GM21723 (cell line): ENCODE measurements at regions not wholly inside any gene's neighbourhood (a gene's known extent, or its start where the extent isn't known, plus 50 kb on each side); places are given as distances from the start of the nearest gene placed in this dataset.
"Not testable (repeated sequence)": the region's sequence is repeated elsewhere in the genome, so short reads cannot be mapped to it uniquely, and the experiment has no call there.

Experiments used
- ATAC-seq: cut with Tn5 transposase; IDR thresholded peaks from one replicate; pipeline ENCODE4 v1.9.1; 2021; ENCODE audit warnings: mild to moderate bottlenecking, moderate library complexity; ENCODE audit not compliant: unreplicated experiment

DNA sequence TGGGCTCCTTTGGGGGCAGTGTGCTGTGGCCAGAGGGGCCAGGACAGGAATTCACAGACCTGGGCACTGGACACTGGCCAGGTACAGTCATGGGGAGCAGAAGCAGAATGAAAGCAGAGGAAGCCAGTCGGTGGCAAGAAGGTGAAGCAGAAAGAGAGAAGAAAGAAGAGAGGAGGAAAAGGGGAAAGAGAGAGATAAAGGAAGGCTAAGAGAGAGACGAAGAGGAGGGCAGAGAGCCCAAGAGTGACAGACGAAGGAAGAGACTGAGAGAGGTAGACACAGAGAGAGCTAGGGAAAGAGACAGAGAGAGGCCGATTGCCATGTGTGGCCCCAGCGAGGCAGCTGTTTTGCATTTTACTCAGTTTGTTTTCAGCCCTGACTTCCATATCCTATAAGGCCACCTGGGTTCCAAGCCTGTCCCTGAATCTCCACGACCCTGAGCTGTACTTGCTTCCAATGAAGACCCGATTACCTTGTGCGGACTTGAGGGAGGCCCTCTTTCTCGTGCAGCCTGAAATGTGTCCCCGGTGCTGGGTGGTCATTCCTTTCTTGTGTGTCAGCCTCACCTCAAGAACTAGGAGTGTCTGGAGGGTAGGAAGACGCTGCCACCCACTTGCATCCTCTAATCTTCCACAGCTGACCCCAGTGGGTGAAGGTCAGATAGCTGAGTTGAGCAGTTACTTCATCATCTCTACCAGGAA, 73.9 kb downstream of the LSM3 start:
- ATAC-seq, result no peak

DNA sequence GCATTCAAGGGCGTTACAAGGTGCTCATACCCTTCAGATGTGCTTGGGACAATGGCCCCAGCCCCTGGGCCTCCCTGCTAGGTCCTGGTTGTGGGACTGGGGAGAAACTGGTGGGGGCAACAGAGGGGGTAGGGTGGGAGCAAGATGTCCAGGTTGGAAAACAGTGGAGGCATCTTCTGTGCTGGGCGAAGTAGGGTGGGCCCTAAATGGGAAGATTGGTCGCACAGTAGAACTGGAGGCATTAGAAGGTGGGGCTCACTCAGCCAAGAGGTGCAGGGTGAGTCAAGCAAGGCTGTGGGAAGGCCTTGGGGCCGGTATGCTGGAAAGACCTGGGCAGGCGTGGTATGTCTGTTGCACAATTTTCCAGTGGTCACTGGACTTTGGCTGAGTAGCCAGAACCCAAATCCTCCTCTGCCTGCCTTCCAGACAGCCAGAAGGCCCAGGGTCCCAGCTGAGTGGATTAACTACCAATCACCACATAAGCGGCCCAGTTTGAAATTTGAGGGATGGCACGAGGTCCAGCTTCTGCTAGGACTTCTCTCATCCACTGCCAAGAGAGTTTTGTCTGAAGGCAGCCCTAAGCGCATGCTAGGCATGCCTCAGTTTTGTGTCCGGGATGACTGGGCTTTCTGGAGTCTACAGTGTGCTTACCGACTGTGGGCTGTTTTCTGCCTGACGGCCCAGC, 74.5 kb downstream of the LSM3 start:
- no peak for ATAC-seq

DNA sequence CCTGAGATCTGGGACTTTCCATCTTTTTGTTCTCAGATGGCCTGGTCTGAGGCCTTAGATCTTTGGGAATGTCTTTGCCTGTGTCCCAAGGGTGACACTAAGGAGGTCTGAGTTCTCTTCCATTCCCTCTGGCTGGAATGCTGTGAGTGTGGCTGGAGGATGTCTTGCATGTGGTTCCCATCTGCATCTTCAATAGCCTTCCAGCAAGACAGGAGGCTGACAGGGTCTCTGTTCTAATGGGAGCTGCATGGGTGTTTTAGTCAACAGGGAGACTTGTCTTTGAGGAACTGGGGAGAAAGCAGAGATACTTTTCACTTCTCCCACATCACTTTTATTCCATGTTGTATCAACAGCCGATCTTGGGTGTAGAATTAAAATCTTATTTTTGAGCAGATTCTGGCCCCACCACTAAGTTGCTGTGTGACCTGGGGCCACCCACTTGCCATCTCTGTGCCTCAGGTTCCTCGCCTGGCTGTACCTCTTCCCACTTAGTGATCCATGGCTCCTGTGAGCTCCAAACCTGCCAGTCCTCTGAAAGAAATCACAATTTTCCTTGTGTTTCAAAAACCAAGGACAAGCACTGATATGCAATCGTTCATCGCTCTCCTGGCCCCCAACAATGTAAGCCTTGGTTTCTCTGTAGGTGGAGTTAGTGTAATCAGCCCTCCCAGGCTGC, 75.2 kb downstream of the LSM3 start:
- no peak for ATAC-seq

DNA sequence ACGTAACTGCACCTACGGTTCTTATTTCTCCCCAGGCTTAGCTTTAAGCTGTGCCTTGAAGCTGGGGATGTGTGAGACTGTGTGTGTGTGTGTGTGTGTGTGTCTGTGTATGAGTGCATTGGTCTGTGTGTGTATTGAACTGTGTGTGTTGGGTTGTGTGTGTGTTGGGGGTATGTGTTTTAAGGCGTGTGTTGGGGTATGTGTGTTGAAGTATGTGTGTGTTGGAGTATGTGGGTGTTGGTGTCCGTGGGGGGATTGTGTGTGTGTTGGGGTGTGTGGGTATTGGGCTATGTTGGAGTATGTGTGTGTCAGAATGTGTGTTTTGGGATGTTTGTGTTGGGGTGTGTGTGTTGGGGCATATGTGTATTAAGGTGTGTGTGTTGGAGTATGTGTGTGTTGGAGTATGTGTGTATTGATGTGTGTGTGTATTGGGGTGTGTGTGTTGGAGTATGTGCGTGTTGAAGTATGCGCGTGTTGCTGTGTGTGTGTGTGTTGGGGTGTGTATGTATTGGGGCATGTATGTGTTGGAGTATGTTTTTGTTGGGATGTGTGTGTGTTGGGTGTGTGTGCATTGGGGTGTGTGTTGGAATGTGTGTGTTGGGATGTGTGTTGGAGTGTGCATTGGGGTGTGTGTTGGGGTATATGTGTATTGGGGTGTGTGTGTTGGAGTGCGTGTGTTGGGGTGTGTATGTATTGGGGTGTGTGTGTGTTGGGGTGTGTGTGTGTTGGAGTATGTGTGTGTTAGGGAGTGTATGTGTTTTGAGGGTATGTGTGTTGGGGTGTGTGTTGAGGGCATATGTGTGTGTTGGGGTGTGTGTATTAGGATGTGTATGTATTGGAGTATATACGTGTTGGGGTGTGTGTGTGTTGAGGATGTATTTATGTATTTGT, 76.4 kb downstream of the LSM3 start:
- ATAC-seq, result no peak

DNA sequence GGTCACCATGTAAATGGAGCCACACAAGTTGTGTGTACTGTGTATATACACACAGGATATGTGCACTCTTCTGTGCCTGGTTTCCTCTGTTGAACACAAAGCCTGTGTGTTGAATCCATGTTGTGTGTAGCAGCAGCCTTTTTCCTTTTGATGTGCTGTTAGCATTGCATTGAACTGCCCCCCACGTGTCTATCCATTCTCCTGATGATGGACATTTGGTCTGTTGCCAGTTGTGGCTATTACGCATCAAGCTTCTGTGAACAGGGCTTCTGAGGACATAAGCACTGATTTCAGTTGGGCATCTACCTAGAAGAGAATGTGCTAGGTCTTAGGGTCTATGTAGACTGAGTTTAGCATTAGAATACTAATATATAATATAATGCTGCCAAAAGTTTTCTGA, 77.4 kb downstream of the LSM3 start:
- no peak for ATAC-seq

DNA sequence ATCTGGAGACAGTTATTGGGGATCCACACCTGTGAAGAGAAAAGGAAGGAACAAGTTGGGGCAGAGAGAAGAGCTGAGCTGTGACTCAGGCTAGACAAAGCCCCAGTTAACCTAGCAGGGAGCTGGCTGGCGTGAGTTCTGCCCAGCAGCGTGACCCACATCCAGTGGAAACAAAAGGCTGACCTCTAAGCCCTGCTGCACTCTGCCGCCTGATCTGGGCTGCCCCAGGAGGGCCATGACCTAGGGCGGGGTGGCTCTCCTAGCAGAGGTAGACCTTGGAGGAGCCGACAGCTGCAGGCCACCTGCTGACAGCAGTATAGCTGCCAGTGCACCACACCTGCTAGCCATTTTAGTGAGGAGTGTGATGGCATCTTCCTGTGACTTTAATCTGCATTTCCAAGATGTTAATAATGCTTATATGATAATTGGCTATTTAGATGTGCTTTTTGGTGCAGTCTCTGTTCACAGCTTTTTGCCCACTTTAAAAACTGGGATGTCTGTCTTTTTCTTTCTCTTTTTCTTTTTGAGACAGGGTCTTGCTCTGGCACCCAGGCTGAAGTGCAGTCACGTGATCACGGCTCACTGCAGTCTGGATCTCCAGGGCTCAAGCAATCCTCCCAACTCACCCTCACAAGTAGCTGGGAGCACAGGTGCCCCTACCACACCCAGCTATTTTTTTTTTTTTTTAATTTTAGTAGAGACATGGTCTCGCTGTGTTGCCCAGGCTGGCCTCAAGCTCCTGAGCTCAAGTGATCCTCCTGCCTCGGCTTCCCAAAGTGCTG, 78.1 kb downstream of the LSM3 start:
- ATAC-seq, result no peak

DNA sequence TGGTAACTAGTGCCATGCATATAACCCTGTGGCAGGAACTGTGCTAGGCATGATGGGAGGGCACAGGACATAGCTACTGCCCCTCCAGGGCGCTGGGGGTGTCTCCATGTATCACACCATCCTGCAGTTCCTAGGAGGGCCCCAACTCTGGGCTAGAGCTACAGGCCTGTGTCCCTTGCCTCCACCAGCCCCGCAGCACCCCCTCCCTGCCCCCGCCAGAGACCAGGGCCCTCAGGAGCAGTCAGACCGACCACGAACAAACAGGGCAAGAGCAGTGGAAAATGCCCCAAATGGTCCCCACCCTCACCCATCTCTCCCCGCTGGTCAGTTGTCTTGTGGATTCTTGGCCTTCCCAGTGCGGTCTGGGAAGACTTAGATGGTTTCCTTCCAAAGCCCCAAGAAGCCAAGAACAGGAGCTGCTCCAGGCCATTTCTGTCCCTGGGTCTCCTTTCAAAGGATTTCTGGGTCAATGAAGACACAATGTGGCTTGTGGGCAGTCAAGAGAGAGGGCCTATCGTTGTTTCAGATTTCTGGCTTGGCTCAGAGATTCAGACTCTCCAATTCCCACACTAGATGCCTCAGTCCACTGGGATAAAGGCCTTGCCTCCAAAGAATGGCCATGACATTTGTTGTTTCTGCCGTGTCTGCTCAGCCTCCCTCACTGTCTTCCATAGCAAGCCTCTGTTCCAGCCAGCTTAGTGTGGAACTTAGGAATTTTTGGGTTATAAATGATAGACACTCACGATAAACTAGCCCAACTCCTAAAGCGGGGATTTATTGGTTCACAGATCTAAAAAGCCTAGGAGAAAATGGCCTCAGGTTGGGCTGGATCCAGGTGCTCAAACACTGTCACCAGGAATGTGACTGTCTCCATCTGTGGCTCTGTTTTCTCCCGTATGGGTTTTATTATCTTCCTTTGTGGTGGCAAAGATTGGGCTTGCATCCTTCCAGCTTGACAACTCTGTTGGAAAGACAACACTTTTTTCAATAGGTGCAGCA, 80.6 kb downstream of the LSM3 start:
- no peak for ATAC-seq

DNA sequence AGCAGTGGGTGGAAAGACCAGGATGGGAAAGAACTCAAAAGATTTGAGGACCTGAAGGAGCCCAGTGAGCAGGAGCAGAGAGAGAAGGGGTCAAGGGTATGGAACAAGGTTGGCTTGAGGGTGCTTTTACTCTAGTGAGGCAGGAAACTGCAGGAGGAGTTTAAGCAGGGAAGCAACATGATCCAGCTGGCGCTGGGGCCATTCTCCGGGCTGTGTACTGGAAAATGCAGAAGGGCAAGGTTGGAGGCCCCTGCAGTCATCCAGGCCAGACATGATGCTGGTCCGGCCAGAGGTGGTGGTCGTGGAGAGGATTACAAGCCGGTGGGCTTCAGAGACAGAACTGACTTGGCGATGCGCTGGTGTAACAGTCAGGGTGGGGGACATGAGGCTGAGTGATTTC, 81.8 kb downstream of the LSM3 start:
- ATAC-seq, result no peak

DNA sequence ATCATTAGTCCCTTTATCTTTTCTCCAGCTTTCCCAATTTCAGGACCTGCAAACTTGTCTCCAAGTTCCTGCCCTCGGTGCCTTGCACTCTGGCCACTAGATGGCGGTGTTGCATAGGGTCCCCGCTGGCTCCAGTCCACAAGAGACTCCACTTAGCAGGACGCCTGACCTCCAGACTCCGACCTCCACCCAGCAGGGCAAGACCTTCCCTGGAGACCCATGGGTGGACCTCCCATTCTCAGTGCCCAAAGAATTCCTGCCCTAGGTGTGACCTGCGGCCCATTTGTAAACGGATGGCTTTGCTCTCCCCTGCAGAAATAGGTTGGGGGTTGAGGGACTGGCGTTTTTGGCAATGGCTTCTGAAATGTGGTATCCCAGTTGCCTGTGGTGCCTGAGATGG, 82.6 kb downstream of the LSM3 start:
- peak; percentile 65 for ATAC-seq

DNA sequence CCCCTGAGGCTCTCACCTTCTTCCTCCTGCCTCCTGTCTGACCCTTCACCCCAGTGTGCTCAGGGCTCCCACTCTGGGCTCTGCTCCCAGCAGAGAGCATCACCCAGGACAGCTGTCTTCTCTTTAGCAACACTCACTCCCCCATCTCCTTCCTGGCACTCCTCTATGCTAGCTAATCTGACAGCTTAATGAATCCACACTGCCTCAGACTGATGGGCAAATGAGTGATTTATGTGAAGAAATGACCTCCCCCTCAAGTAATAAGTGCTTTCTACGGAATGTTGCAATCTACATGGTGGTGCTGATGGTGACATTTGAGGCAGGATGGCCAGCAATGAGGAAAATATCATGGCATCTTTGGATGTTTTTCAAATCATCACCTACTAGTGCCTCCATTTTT, 83.6 kb downstream of the LSM3 start:
- no peak for ATAC-seq

DNA sequence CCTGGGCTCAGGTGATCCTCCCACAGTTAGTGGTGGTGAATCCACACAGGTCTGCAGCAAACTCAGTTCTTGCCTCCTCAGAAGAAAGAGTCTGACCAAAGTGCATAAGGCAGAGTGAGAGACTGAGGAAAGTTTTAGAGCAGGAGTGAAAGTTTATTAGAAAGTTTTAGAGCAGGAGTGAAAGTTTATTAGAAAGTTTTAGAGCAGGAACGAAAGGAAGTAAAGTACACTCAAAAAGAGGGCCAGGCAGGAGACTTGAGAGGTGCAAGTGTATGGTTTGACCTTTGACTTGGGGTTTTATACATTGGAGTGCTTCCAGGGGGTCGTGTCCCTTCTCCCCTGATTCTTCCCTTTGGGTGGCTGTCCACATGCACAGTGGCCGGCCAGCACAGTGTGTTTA, 84.2 kb downstream of the LSM3 start:
- ATAC-seq, result no peak

DNA sequence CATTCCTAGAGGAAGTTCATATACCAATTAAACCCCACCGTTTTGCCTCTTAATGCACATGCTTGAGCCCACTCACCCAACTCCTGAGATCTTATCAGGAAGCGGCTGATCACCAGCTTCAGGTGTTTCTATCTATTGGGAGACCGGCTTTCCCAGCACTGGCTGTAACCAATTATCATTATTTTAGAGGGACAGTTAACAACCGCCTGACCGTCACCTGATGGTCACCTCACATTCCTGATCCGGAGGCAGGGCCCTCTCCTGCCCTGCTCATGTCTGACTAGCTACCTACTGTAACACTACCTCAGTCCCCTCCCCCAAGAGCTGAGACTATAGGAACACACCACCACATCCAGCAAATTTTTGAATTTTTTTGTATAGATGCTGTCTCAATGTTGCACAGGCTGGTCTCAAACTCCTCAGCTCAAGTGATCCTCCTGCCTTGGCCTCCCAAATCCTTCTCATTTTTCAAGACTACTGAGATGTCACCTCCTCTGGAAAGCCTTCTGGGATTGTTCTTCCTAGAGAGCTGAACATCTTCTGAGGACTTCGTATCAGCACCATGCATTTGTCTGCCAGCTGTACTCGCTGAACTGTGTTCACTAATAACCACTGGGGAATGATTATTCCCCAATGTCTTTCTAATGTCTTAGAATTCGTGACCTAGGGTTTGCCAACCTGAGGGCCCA, 84.8 kb downstream of the LSM3 start:
- no peak for ATAC-seq

DNA sequence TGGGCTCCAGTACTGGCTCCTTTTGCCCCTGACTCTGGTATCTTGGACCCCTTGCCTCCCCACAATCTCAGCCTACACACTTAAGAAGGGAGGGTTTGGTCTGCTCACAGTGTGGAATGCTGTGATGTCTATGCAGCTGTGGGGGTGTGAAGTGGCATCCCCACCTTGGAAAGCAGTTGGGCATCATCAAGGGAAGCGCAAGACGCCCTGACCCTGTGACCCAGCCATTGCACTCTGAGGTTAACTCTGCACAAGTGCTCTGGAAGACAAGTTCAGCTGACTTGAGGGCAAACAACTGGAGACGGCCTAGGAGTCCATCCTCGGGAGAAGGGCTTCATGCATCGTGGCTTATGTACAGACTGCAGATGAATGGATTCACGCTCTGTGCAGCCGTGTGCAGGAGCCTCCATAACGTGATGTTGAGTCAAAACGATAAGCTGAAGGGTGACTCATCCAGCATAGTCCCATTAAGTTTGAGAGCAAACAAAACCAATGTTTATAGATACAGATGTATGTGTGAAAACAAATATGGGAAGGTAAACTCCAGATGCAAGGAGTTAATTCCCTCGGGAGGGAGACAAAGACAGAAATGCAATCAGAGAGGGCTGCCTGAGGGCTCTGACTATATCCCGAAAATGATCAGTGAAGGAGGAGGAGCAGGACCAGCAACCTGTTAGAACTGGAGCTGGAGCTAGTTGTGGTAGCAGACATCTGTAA, 86.8 kb downstream of the LSM3 start:
- no peak for ATAC-seq

DNA sequence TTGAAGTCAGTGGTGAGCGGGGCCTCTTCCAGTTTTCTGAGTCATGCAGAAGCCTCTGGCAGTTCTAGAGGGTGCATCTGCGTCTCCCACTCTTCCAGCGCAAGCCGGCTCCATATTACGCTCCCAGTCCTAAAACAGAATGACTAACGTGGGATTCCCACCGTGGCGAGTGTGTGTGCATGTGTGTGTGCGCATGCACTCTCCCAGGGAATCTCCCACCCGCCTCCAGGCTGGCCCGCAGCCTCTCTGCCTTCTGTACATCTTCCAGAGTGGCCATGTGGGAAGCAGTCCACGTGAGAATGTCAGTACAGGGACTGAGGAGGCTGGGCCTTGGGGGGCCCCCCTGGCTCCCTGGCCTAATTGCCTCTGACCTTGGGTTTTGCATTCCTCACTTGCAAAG, 87.7 kb downstream of the LSM3 start:
- no peak for ATAC-seq

DNA sequence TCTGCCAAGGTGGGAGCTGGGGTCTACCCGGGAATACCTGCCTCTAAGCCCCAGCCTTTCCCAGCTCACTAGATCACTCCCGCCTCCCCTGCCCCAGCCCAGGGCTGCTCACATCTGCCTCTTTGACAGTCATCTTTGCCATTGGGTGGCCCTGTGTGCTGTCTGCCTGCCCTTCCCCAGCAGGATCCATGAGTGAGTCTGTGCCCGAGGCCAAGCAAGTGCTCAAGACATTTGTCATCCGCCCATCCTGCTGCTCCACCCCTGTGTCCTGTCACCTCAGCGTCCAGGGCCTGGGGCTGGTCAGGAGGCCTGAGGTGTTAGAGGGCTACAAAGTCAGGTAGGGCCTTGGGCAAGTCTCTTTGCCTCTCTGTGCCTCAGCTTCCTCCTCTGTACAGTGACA, 89.4 kb downstream of the LSM3 start:
- no peak for ATAC-seq

DNA sequence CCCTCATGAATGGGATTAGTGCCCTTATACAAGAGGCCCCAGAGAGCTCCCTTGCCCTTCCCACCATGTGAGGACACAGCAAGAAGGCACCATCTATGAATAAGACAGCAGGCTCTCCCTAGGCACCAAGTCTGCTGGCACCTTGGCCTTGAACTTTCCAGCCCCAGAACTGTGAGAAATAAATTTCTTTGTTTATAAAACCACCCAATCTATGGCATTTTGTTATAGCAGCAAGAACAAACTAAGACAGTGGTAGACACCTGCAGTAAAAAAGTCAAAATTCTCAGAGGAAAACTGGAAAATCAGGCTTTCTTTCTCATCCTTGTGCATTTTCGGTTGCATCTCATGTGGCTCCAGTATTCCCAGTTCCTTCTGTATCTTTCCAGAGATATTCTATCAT, 90.3 kb downstream of the LSM3 start:
- ATAC-seq, result no peak

DNA sequence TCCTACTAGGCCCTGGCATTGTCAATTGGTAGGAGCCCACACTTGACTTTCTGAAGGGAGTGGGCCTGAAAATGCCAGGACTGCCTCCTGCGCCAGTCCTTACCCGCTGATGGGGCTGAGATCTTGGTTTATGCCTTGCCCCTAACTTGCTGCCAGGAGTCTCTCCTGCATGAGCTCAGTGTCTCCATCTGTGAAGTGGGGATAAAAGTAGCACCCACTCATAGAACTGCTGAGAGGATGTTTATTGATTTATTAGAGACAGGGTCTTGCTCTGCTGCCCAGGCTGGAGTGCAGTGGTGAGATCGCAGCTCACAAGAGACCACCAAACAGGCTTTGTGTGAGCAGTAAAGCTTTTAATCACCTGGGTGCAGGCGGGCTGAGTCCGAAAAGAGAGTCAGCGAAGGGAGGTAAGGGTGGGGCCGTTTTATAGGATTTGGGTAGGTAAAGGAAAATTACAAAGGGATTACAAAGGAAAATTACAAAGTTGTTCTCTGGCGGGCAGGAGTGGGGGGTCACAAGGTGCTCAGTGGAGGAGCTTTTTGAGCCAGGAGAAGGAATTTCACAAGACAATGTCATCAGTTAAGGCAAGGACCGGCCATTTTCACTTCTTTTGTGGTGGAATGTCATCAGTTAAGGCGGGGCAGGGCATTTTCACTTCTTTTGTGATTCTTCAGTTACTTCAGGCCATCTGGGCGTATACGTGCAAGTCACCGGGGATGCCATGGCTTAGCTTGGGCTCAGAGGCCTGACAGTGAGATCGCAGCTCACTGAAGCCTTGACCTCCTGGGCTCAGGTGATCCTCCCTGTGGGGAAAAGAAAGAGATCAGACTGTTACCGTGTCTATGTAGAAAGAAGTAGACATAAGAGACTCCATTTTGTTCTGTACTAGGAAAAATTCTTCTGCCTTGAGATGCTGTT, 93.7 kb downstream of the LSM3 start:
- not testable (repeated sequence) for ATAC-seq
